Smooth muscle cell (in vitro differentiated cells): ENCODE measurements at regions not wholly inside any gene's neighbourhood (a gene's known extent, or its start where the extent isn't known, plus 50 kb on each side); places are given as distances from the start of the nearest gene placed in this dataset.

Source experiments
- DNase-seq: peaks from one replicate; lab custom pipeline; 2025; ENCODE audit not compliant: unreplicated experiment; lab: John Stamatoyannopoulos, UW
- H2AFZ ChIP-seq: fragments of 200-600 bp; sonication (generic); 2 replicates; pipeline ENCODE4 v1.6.0; 2016; ENCODE audit warnings: antibody characterized with exemption, low read depth, mild to moderate bottlenecking
- H3F3A ChIP-seq: fragments of 200-600 bp; sonication (generic); 2 replicates; pipeline ENCODE4 v1.6.0; 2017; ENCODE audit warnings: antibody characterized with exemption, low read depth
- H3K27ac ChIP-seq: fragments of 200-600 bp; sonication (generic); 2 replicates; pipeline ENCODE4 v1.5.1; 2016; ENCODE audit warnings: low read depth, mild to moderate bottlenecking
- H3K27me3 ChIP-seq: fragments of 200-600 bp; sonication (generic); 2 replicates; pipeline ENCODE4 v1.6.1; 2016; ENCODE audit warnings: low read depth, mild to moderate bottlenecking
- H3K36me3 ChIP-seq: fragments of 200-600 bp; sonication (generic); 2 replicates; pipeline ENCODE4 v1.5.1; 2016; ENCODE audit warnings: low read depth
- H3K4me1 ChIP-seq: fragments of 200-600 bp; sonication (generic); 2 replicates; pipeline ENCODE4 v1.5.1; 2016; ENCODE audit warnings: low read depth
- H3K4me2 ChIP-seq: fragments of 200-600 bp; sonication (generic); 2 replicates; pipeline ENCODE4 v1.6.0; 2016; ENCODE audit warnings: mild to moderate bottlenecking
- H3K4me3 ChIP-seq: fragments of 200-600 bp; sonication (generic); 2 replicates; pipeline ENCODE4 v1.5.1; 2016; ENCODE audit warnings: mild to moderate bottlenecking
- H3K79me2 ChIP-seq: fragments of 200-600 bp; sonication (generic); 2 replicates; pipeline ENCODE4 v1.6.0; 2016; ENCODE audit warnings: low read depth, mild to moderate bottlenecking
- H3K9ac ChIP-seq: fragments of 200-600 bp; sonication (generic); 2 replicates; pipeline ENCODE4 v1.6.0; 2016; ENCODE audit warnings: low read depth
- H3K9me3 ChIP-seq: fragments of 200-600 bp; sonication (generic); replicated peaks from 2 replicates; pipeline ENCODE4 v1.5.1; 2016; ENCODE audit warnings: low read depth
- H4K20me1 ChIP-seq: fragments of 200-600 bp; sonication (generic); 2 replicates; pipeline ENCODE4 v1.6.0; 2016; ENCODE audit warnings: low read depth
- CTCF ChIP-seq: fragments of 200-600 bp; sonication (generic); IDR thresholded peaks from 2 replicates; pipeline ENCODE4 v1.5.1; 2017; ENCODE audit warnings: borderline replicate concordance, mild to moderate bottlenecking, antibody characterized with exemption; ENCODE audit not compliant: insufficient read depth, poor library complexity, severe bottlenecking
- WGBS: methylation state at CpG from one replicate; pipeline ENCODE4 v1.1.7; 2016; ENCODE audit warnings: low lambda C conversion rate; 5-methylcytosine and 5-hydroxymethylcytosine counted together

- Histone ChIP-seq H3K27ac (peak overlapping the region; percentile 26), H3F3A (peaks cover 20% of the 10 kb centered on the region), H3K9ac (no peak overlapping the region), H3K9me3 (no peaks in the 10 kb centered on the region), H3K79me2 (no peaks in the 10 kb centered on the region), H3K27me3 (no peaks in the 10 kb centered on the region), H3K4me3 (no peak overlapping the region), H3K4me1 (no peaks in the 10 kb centered on the region), H4K20me1 (no peaks in the 10 kb centered on the region), H2AFZ (no peak overlapping the region), H3K4me2 (no peak overlapping the region), H3K36me3 (no peaks in the 10 kb centered on the region)
- 60% methylated on average over 10 of the region's 10 CpGs for WGBS
- DNase-seq: no peak
- no peak for TF ChIP-seq CTCF
Observed at GRCh38 chr12:114913871-114914801, 230.2 kb upstream of the TBX3 start.

- Histone ChIP-seq H3K79me2 (no peaks in the 10 kb centered on the region), H3K9ac (no peak overlapping the region), H2AFZ (no peak overlapping the region), H3K27ac (no peak overlapping the region), H3F3A (peaks cover 14% of the 10 kb centered on the region), H3K27me3 (no peaks in the 10 kb centered on the region), H3K4me2 (no peak overlapping the region), H3K9me3 (no peaks in the 10 kb centered on the region), H3K4me3 (no peak overlapping the region), H4K20me1 (no peaks in the 10 kb centered on the region), H3K36me3 (no peaks in the 10 kb centered on the region), H3K4me1 (no peaks in the 10 kb centered on the region)
- no peak for DNase-seq
- 88% methylated on average over 1 of the region's 1 CpG for WGBS
- TF ChIP-seq CTCF: no peak
Observed at GRCh38 chr12:114912811-114913210, 228.8 kb upstream of the TBX3 start.

GRCh38 chr12:114911196-114911595 lies 227.2 kb upstream of the TBX3 start:
- Histone ChIP-seq H3K79me2 (no peaks in the 10 kb centered on the region), H3K9ac (no peak overlapping the region), H4K20me1 (no peaks in the 10 kb centered on the region), H3K27ac (no peak overlapping the region), H3K4me3 (no peak overlapping the region), H3K4me1 (no peaks in the 10 kb centered on the region), H3K4me2 (no peak overlapping the region), H3K9me3 (no peaks in the 10 kb centered on the region), H3F3A (peaks cover 9% of the 10 kb centered on the region), H3K27me3 (no peaks in the 10 kb centered on the region), H3K36me3 (no peaks in the 10 kb centered on the region), H2AFZ (no peak overlapping the region)
- no peak for TF ChIP-seq CTCF
- no peak for DNase-seq
